CD4-positive, alpha-beta T cell treated with Interleukin-6 for 4 hours (primary cell): ENCODE measurements at regions not wholly inside any gene's neighbourhood (a gene's known extent, or its start where the extent isn't known, plus 50 kb on each side); places are given as distances from the start of the nearest gene placed in this dataset.

ENCODE experiments used
- DNase-seq: peaks from one replicate; pipeline ENCODE4 v3.0.0-alpha.2; 2020; ENCODE audit warnings: mixed read lengths

GRCh38 chr4:177057186-177057585, 252.5 kb upstream of the NEIL3 start:
- DNase-seq = no peak

DNA sequence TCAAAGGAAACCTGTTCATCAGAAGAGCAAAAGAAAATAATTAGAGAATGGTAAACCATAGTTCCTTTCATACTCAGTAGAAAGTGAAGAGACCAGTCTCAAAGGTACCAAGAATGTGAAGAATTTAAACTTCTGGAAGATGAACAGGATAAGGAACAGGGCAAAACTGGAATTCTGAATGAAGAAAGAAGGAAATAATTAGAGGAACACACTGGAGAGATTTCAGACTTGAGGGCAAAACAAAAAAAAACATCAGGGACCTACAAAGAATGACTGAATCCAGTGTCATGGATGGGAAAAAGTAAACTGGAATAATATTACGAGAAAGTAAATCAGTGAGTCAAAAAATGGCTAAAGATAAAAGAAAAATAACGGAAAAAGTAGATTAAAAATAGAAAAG, 245.6 kb upstream of the NEIL3 start:
- DNase-seq = no peak

- no peak for DNase-seq
These were observed 244.8 kb upstream of the NEIL3 start for GRCh38 chr4:177064729-177065394.

DNA sequence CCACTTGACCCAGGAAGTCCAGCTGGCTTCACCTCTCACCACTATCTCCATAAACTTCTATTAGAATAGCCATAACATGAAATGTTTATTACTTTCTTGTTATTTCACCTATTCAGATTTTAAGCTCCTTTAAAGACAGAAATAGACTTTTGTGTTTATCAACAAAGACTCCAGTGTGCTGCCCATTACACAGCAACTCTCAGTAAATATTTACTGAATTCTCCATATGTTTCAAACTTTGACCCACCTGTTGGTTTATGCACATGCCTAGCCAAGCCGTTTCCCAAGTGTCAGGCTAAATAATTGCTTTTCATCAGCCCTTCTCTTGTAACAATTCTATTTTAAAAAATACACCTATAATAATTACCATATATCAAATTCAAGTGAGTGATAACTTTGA, 242.9 kb upstream of the NEIL3 start:
- DNase-seq = no peak

DNA sequence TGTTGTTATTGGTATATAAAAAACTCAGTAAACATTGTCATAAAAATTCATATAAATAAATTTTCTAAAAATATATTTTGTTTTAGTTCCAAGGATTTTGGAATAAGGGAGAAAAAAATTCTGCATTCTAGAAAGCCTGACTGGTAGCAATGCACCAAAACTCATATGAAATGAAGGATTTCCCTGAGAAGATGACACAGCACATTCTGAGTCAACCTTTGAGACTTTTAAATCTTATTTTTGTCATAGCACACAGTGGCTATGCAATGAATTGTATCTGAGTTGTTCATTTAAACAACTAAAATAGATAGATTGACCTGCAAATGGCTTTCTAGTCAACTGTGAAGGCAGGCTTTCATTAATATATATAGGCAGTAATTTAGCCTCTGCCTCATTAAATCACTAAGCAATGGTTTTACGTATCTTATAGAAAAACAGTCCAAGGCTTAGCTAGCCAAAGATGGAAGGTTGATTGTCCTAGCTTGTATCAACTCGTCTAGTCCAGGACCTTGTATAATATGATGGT, 239.1 kb upstream of the NEIL3 start:
- no peak for DNase-seq

GRCh38 chr4:177077095-177077971, 232.3 kb upstream of the NEIL3 start:
- DNase-seq = no peak

GRCh38 chr4:177079327-177079726, 230.3 kb upstream of the NEIL3 start:
- no peak for DNase-seq

- no peak for DNase-seq
These were observed 229.3 kb upstream of the NEIL3 start for GRCh38 chr4:177080388-177080787.

- DNase-seq = no peak
These were observed 222.6 kb upstream of the NEIL3 start for GRCh38 chr4:177087060-177087459.

DNA sequence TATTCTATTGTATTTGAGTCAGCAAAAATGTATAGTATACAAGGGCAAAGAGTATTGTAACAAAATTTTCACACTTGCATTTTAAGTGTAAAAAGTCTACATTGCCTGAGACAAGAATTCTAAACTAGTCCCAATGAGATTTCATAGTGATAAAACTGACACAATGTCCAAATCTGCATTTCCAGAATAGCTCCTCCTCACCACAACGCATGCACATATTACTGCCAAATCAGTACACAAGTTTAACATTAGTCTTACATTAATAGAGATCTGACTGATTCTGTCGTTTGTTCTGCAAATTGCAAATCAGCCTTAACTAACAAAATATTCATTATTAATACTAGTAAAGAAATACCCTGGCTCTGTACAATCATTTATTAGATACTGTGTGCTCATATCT, 222.2 kb upstream of the NEIL3 start:
- DNase-seq = no peak

GRCh38 chr4:177091515-177091914, 218.2 kb upstream of the NEIL3 start:
- no peak for DNase-seq

DNA sequence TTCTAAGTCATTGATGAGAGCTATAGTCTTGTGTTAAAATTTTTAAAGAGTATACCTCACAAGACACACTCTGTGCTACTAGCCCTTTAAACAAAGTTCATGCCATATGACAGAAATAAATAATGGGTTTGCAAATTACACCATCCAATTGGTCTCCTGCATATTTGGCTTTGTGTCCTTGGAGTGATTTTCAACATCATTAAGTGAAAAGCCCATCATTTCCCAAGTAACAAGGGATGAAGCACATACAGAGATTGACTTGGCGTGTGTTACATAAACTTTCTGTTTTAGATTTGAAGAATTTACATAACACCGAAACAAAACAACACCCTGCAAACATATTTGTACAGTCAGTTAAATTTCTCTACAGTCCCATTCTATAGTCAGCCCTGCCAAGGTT, 216.9 kb upstream of the NEIL3 start:
- no peak for DNase-seq

DNA sequence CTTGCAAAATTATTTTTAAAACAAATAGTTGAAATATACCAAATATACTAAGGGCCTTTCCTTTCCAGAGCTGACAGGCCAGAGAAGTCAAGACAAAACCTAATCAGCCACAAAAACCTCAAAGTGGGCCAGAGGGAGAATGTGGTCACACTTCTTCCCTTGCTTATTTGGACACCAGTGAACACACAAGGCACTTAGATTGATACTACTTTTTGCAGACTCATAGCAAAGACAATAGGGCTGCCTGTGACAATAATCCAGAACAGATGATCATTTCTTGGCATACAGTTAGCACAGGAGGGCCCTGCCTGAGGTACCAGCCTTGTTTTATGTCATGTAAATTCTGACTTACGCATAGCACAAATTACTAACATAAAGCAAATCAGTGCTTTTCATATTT, 215.7 kb upstream of the NEIL3 start:
- no peak for DNase-seq

DNA sequence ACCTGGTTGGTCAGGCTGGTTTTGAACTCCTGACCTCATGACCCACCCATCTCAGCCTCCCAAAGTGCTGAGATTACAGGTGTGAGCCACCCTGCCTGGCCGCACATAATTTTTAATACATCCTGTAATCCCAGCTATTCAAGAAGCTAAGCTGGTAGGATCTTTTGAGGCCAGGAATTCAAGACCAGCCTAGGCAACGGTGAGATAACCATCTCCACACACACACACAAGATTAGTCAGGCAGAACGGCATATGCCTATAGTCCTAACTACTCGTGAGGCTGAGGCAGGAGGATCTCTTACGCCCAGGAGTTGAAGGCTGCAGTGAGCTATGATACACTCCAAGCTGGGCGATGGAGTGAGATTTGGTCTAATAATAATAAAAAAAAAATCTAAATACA, 212.4 kb upstream of the NEIL3 start:
- no peak for DNase-seq

- no peak for DNase-seq
These were observed 210.5 kb upstream of the NEIL3 start for GRCh38 chr4:177099211-177099610.

- no peak for DNase-seq
These were observed 209.4 kb upstream of the NEIL3 start for GRCh38 chr4:177100307-177100706.

DNA sequence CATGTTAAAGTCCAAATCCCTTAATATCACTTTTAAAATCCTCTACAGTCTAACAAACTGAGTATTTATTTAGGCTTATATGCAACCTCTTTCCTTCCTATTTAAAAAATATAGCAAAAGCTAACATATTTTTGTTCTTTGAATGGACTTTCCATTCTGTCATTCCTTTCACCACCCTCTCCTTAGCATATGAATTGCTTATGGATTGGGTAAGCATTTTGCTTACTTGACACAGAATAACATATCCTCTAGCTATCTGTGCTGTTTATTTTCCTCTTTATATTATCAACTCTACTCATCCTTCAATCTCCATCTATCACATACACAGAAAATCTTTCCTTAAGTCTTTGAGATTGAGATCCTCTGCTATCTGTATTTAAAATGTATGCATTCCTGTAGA, 206.1 kb upstream of the NEIL3 start:
- no peak for DNase-seq

GRCh38 chr4:177105536-177105935, 204.1 kb upstream of the NEIL3 start:
- no peak for DNase-seq

DNA sequence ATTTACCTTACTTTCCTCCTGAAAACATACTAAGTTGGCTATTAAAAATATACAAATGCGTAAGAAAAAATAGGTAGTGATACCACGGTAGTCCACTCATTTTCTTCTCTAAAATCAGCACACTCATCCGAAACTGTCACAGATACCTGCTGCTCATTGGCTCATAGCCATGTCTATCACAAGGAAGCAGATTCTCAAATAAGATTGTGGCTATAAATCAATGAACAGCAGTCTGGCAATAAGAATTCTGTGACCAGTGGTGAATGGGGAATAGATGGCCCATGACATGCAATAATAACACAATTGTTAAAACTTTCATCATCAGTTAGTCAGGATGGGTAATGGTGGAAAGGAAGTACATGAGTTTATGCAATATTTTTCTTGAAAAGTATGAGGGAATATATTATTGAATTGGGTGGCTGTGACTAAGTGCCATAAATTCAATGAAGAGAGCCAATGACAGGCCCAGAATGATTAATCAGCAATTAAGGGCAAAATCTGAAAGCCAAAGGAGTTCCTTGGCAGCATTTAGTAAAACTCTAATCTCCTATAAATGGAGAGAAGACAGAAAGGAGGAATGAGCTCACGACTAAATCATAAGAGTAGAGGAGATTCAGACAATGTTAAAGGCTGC, 202.3 kb upstream of the NEIL3 start:
- DNase-seq = no peak

- DNase-seq = no peak
These were observed 201.0 kb upstream of the NEIL3 start for GRCh38 chr4:177108708-177109107.

- DNase-seq = no peak
These were observed 199.9 kb upstream of the NEIL3 start for GRCh38 chr4:177109769-177110168.

DNA sequence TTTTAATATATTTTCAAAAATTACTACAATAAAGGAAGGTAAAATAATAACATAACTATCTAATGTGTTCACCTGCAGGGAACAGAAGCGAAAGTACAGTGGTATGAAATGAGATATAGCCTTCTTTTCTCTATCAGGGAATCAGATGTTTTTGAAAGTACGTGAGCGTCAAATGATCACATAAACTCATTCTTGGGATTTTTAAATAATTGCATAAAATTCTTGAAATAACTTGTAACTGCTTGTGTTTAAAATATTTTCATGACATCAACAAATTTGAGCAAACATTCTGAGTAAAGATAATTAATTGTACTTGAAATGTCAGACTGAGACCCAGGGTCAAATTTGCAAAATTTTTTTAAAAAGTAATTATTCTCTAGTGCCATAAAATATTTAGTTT, 193.5 kb upstream of the NEIL3 start:
- no peak for DNase-seq

- no peak for DNase-seq
These were observed 192.4 kb upstream of the NEIL3 start for GRCh38 chr4:177117256-177117655.

DNA sequence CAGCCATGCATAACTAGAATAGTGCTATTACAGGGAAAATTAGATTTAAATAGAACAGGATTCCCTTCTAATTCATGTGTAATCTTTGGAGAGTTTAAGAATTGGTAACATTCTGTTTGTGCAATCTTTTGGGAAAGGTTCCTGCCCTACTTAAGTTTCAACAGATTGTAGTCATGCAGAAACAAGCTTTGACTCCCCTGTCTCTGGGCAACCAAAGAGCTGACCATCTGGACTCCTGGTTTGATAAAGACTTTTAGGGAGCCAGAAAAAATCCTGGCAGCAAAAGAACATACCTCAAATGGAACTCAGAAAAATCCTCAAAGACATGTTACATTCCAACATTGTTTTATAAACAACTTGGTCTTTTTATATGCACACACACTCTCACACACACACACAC, 191.1 kb upstream of the NEIL3 start:
- no peak for DNase-seq
